ENCODE measurements at regions not wholly inside any gene's neighbourhood (a gene's known extent, or its start where the extent isn't known, plus 50 kb on each side); places are given as distances from the start of the nearest gene placed in this dataset.
"Not testable (repeated sequence)": the region's sequence is repeated elsewhere in the genome, so short reads cannot be mapped to it uniquely, and the experiment has no call there.

DNA sequence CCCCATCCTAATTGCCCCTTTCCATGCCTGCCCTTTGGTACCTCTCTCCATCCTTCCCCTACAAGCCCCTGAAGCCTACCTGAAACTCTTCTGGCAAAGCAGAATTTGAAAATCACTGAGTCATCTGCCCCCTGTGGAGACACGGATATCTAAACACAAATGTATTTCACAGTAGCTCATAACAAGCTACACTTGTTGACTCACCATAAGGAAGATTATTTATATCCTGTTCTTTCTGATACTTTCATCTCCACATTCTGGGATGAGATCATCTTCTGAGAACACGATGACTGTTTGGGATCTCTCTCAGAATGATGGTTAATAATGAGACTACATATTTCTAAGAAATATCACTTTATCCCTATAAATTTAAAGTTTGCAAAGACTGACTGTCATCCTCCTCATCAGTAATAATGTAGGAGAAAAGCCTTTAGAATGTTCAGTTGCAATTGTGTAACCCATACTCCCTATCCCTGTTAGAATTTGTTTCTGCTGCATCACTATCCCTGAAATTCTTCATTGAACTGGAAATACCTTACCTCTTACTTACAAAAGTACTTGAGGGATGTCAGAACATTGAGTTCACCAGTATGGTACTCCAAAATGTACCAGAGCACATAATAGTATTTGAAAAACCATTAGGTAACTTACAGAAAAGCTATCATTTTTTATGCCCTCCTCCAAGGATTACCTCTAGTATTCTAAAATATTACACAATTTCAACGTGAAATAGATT, 116.1 kb upstream of the IL12A start:
- peak; percentile 96 for DNase-seq (ENCODE audit: low spot score)

DNA sequence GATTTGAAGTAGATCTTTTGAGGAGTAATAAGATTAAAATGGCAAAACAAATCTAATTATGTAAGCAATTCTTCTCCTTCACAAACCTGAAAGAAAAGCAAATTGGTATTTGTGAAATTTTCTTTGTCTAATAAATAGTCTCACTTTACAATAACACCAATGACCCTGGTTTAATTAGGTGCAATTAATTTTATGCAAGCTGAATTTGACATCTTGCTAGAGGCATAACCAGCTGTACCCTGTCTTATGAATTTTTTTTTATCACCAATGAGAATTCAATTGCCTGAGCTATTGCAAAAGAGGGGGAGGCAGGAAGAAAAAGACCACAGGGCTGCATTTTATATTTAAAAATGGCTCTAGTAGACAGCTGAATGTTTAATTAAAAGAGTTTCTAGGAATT, 113.5 kb upstream of the IL12A start:
- no peak for DNase-seq (ENCODE audit: low spot score)

DNA sequence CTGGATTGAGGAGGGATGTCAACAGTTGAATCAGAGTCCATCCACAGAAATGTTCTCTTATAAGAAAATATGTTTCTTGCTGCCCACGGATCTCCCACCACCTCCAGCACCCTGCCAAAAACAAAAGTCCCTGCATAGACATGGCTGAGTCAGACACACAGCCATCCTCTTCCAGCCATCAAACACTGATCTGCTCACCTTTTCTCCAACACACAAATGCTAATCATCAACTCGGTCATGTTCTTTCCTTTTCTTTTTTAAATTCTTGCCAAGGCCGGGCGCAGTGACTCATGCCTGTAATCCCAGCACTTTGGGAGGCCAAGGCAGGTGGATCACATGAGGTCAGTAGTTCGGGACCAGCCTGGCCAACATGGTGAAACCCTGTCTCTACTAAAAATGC, 110.7 kb upstream of the IL12A start:
- DNase-seq (ENCODE audit: low spot score), result no peak

DNA sequence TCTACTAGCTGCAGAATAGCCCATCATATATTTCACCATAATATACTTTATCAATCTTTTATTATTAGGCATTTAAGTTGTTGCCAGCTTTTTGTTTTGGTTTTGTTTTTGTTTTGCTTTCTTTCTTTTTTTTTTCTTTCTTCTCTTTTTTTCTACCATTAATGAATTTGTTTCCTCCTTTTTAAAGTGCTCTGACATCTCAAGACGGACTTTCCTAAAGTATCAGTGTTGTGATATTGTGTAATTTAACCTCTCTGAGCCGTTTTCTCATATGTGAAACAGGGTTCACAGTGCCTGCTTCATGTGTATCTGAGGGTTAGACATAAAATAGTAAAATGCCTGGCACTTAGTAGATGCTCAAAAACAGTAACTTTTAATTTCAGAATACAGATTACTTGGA, 109.5 kb upstream of the IL12A start:
- DNase-seq (ENCODE audit: low spot score), result no peak

DNA sequence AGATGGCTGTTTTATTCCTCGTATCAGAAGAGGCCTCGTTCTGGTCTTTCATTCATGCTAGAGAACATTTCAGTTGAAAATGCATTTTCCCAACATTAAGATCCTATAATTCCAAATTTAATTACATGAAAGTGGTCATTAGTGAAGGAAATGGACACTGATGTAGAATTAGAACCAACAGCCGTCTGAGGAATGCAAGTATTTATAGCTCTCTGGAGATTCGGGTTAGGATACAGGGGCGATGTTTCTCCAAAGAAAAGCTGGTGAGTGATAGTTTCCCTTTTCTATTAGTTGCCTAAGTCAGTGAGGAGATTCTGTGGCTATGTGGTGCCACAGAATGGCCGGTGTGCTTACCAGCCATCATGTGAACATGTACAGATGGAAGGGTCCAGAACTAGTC, 109.0 kb upstream of the IL12A start:
- DNase-seq (ENCODE audit: low spot score), result no peak

DNA sequence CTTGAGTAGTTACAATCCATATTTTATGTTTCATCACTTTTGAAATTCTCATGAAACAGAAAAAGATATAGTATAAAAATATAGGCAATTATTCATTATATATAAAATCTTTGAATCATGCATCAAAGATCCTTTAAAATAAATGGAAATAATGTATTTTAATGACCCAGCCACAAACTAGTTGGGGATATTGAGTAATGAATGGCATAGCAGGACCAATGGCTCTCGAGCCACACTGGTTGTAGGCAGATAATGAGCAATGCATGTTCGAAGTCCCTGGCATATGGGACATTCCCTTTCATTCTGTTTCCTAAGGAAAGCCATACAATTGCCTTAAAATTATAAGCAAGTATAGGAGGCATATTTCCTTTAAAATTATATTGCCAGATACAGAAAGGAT, 107.4 kb upstream of the IL12A start:
- DNase-seq (ENCODE audit: low spot score), result no peak

DNA sequence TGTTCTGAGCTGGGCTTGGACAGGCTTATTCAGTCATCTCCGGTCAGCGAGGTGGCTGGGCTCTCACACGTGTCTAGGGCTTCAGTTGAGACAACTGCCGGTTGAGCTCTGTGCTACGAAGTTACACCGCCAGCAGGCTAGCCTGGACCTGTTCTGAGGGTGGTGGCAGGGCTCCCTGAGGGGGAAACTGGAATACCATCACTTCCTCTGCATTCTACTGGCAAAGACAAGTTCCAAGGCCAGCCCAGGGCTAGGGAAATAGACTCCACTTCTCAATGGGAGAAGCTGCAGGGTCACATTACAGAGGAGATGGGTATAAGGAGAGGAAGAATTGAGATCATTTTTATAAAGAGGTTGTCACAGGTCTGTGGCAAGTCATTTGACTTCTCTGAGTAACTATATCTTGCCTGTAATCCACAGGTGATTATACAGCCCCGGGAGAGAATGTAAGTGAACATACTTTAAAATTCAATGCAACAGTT, 106.8 kb upstream of the IL12A start:
- no peak for DNase-seq (ENCODE audit: low spot score)

DNA sequence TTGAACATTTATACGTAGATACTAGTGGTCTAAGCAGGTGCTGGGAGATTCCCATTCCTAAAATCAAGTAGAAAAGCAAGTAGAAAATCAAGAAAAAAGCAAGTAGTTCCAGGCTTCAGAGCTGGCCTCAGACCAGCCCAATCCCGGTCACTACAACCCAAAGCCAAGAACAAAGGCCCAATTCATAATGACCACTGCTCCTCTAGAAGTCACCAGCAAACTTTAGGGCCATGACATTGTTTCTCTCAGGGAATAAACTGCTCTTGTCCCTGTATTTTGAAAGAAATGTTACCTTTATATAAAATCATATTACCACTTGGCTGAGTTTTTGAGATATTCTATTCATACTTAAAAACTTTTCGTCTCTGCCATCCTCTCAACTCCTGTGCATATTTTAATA, 106.3 kb upstream of the IL12A start:
- peak; percentile 82 for DNase-seq (ENCODE audit: low spot score)

DNA sequence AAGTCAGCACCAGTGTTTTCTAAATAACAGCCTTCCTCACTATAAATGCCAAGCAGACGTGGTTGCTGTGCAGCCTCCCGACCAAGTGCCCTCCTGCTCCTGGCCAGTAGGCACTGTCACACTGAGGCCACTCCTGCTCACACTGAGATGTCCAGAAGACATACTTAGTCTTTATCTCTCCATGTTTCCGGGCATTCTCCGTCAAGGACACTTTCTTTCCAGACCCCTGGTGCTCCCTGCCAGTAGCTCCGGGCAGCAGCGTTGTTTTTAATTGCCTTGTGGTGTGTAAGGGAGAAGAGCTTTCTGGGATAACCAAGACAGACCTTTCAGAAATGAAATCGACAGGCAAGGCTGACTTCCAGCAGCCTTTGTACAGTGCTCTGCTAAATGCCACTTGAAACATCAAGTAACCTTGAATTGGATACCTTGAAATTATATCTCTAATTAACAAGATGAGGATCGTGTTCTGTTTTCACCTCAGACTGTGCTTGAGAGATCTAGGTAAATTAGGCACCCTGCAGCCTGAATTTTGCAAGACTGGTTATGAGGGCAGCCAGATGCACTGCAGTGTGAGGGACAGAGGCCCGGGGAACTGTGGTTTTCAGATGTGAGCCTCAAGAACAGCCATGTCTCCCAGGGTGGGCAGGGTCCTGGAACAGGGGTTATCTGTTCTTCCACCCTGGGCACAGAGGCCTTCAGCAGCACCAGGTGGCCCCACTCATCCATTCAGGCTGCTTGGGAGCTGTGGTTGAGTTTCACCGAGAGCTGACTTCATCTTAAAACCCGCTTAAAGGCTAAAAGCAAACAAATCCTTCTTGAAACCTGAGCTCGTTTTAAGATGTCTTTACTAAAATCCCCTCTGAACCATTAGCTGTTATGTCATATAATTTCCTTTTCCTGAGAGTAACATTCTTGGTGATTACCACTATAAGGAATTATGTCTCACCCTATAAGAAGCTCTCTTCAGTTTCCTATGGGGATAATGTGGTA, 105.5 kb upstream of the IL12A start:
- peak; percentile 27 for DNase-seq (ENCODE audit: low spot score)

DNA sequence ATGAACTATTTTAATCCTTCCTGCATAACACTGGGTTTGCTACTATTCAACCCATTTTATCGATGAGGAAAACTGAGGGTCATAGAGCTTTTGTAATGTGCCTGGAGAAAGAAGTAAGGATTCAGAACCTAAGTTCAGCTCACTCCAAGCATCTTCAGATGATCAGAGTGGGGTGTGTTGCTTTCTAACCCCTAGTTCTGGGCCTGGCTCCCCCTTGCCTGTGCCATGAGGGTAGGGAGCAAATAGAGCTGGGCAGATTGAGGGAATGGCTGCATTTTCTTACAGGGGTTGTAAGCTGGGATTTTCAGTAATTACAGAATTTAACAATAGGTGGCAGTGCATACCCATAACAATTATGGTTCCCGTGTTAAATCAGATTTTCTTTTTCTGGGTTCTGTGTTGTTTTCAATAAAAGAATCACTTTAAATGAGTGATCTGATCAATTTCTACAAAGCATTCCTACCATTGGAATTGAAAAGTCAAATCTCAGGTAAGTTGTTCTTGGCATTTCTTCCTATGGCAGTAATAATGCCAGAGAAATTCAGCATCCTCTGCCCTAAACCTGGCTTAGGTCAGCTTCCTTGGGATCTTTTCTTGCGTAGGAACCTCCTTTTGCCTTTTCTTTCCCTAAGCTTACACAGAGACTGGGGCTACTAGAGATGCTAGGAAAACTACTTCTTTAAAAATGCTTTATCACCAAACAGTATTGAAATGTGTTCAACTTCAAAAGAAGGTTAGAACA, 103.8 kb upstream of the IL12A start:
- peak; percentile 62 for DNase-seq (ENCODE audit: low spot score)

DNA sequence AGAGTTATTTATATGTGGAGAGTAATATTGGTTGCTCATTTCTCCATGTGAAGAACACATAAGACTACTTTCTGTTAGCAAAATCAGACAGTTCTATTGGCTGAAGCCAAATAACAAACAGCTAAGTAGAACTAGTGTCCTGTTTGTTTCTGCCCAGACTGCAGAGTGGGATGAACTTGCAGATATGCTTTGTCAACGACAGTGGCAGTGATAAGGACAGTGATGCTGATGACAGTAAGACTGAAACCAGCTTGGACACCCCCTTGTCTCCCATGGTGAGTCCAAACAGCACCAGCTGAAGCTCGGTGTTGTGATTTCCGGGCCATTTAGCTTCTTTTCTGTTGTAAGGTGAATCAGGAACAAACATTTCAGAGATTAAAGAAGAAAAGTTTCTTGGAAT, 102.6 kb upstream of the IL12A start:
- no peak for DNase-seq (ENCODE audit: low spot score)

DNA sequence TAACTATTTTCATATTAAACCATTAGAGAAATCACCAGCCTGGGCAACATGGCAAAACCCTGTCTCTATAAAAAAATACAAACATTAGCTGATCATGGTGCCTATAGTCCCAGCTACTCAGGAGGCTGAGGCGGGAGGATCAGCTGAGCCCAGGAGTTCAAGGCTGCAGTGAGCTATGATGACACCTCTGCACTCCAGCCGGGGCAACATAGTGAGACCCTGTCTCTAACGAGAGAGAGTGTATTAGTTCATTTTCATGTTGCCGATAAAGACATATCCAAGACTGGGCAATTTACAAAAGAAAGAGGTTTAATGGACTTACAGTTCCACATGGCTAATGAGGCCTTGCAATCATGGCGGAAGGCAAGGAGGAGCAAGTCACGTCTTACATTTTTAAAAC, 102.1 kb upstream of the IL12A start:
- DNase-seq (ENCODE audit: low spot score), result not testable (repeated sequence)

DNA sequence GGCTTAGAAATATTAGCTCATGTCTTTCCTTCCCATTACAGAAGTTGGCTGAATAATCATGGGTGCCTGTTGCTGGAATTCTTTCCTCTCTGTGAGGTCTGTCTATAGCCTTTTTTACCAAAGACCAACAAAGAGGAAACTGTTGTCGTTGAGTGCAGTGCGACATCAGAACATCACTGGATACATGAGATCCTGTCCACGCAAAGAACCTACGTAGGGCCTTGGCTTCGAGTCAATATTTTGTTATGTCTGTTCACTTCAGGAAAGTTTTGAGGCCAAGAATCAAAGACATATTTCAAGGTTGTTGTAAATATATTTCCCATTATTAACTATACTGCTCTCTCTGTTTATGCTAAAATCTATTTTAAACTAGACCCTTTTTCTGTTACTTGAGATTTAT, 101.5 kb upstream of the IL12A start:
- no peak for DNase-seq (ENCODE audit: low spot score)

DNA sequence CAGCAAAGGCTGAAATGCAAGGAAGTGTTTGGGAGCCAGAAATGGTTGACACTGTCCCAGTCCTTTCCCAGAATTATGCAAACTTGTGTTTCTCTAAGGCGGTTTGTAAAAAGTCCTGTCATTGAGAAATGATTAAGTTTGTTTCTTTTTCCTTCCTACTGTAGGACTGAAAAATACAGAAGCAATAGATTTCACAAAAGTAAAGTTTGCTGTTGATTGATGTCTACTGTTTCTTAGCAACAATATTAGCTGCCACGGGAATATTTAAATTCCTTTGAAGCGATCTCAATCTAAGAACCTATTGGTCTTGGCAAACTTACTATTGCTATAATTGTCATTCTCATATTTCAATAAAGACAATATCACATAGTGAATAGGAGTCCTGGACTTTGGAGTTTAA, 100.7 kb upstream of the IL12A start:
- DNase-seq (ENCODE audit: low spot score), result no peak

DNA sequence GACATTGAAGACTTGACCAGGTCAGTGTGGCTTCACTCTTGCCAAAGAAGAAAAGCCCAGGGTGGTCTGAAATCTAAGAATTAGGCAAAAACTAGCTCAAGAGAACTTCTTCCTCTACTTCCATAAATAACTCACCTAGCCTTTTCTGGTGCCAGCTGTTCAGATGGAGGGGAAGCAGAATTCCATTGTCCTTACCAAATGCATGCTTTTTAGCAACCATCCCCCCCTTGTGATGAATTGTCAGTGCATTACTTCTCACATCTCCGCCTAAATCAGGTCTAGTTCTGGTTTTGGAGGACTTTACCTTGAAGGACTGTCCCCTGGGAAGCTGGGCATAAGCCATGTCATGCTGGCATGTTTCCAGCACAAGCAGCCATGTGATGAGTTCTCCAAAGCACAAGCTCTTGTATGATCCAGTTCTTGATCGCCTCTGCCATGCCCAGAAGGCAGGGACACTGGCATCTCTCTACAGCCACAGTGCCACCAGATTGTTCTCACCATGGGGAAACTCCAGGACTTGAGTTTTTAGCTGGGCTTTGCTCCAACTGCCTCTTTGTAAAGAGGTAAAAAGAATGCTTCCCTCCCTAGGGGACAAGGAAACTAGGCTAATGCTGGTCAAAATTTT, 96.4 kb upstream of the IL12A start:
- no peak for DNase-seq (ENCODE audit: low spot score)

DNA sequence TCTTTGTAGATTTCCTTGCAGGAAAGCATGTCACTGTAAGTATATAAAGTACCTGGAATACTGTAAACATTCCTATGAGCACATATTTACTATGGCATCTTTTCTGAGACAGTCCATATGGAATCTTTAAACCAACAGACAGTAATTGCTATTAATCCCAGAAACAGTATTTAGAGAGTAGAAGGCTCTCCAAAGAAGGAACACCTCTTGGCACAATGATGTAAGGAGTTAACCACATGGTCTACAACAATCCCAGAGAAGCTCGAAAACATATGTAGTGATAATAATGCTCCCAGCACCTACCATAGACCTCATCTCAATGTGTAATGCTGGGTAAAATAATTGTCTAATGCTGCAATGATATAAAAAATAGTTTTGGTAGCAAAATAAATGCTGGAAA, 95.8 kb upstream of the IL12A start:
- no peak for DNase-seq (ENCODE audit: low spot score)

DNA sequence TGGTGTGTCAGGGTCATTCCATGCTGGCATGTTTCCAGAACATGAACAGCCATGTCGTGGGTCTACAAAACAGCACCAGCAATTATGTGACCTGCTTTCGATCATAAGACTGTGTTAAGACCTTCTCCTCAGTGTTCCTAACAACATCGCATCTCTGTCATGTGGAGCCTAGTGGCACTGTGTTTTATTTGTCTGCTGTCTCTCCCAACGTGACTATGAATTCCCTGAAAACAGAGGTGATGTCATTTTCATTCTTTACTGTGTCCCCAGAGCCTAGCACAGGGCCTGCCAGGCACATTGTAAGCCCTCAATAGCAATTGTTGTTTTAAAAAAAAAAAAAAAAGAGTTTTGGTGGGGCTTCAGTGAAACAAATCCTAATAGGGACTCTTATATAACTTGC, 94.2 kb upstream of the IL12A start:
- DNase-seq (ENCODE audit: low spot score), result no peak

DNA sequence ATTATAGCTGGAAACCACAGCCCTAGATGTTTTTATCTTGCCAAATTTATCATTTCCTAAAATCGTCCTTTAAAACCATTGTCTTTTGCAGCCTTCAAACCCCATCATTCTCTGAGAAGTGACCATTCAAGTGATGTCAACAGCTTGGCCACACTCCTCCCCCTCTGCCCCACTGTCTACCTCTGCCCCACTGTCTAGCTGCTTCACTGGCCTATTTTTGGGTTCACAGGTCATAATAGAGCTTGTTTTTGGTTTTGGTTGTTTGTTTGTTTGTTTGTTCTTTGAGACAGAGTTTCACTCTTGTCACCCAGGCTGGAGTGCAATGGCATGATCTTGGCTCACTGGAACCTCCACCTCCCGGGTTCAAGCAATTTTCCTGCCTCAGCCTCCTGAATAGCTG, 93.2 kb upstream of the IL12A start:
- no peak for DNase-seq (ENCODE audit: low spot score)

DNA sequence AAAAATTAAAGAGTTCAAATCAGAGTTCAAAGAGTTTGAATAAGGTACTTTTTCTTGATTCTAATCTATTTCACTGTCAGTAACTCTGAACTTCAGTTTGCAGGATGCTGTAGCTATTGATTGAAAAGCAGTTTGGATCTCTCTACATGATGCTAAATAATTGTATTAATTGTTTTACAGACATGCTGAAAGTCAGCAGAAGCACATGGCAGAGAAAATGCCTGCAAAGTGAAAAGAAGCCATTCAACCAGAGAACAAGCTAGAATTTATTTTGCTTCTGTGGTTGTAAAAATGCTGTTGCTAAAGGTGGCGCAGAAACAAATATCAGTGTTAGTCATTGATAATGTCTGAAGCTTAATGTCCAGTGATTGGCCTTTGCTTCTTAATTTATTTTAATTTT, 92.1 kb upstream of the IL12A start:
- DNase-seq (ENCODE audit: low spot score), result no peak

DNA sequence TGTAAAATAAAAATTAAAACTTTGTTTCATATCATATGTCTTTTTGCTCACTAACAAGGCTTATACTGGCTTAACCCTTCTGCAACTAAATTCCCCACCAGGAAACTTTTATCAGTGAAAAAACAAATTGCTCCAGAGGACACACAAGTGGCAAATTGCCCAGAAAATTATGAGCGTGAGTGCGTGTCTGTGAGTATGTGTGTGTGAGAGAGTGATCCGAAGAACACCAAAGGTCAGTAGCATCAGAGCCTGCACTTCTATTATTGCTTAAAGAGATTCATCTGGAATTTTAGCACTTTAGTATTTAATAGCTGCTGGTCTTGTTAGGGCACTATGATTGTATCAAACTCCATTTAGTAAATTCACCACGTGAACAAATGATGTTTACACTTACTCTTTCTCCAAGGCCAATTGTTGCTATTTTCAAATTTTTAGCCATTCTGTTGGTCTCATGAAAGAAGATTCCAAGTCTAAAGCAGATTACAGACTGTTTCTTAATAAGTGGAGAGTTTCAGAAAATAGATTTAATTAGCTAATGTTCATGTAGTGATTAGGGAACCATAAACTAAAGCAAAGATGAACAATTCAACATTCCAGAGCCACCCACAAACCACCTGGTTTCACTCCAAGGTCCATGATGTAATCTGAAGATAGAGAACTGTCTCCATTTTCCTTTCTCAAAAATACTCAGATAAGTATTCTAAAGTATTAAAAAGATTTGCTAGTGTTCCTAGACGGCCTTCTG, 91.1 kb upstream of the IL12A start:
- DNase-seq (ENCODE audit: low spot score), result no peak

DNA sequence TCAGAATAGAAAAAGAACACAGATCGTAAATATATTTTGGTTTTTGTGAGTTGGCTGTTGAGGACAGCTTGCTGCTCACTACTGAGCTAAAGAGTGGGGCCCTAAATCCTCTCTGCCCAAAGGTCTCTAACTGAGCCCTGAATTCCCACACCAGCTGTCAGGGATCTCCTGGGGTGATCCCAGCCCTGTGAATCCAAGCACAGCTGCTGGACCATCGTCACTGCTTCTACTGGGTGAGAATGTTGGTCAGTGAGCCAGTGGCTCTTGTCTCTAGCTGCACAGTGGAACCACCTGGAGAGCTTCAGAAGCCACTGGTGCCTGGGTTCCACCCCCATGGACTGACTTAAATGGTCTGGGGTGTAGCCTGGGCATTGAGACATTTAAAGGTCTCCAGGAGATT, 90.5 kb upstream of the IL12A start:
- no peak for DNase-seq (ENCODE audit: low spot score)

Data from COLO829 (cell line).